Esophagus squamous epithelium (tissue), 5 donors: ENCODE measurements at regions not wholly inside any gene's neighbourhood (a gene's known extent, or its start where the extent isn't known, plus 50 kb on each side); places are given as distances from the start of the nearest gene placed in this dataset.

ENCODE experiments used
- DNase-seq: peaks from one replicate; lab custom pipeline; 2025; lab: John Stamatoyannopoulos, UW
- H3K27ac ChIP-seq, 4 donors: fragments of 200-600 bp; sonication (generic); one replicate each; pipeline ENCODE4 v1.5.1; 2016 to 2019; ENCODE audit warnings: mild to moderate bottlenecking in 1 of 4
- H3K27me3 ChIP-seq, 4 donors: fragments of 200-600 bp; sonication (generic); 1 replicate in 3 of 4; 2 replicates in 1 of 4; pipeline versions ENCODE4 v1.5.1 to v1.6.0; 2017 to 2021; ENCODE audit warnings: antibody characterized with exemption in 1 of 4
- H3K36me3 ChIP-seq, 3 donors: fragments of 200-600 bp; sonication (generic); one replicate each; pipeline ENCODE4 v1.5.1; 2016 to 2019
- H3K4me1 ChIP-seq, 3 donors: fragments of 200-600 bp; sonication (generic); one replicate each; pipeline ENCODE4 v1.5.1; 2017 to 2019
- H3K4me3 ChIP-seq, 4 donors: fragments of 200-600 bp; sonication (generic); 1 replicate in 3 of 4; 2 replicates in 1 of 4; pipeline ENCODE4 v1.5.1; 2016 to 2019; ENCODE audit warnings: mild to moderate bottlenecking in 2 of 4, moderate library complexity in 1 of 4
- H3K9me3 ChIP-seq, 3 donors: fragments of 200-600 bp; sonication (generic); one replicate each; pipeline ENCODE4 v1.5.1; 2016 to 2019
- CTCF ChIP-seq, 6 experiments: fragments of 450-650 bp in 4 of 6; fragments of 200-600 bp in 2 of 6; sonication (generic) in 2 of 6; IDR thresholded peaks; one replicate each; pipeline ENCODE4 v1.5.1; 2016 to 2019; ENCODE audit warnings: antibody characterized with exemption in 6 of 6, mild to moderate bottlenecking in 4 of 6, moderate library complexity in 4 of 6
- POLR2A ChIP-seq, 4 donors: fragments of 450-650 bp; IDR thresholded peaks; one replicate each; pipeline ENCODE4 v1.6.1; 2017; ENCODE audit warnings: antibody characterized with exemption in 4 of 4, mild to moderate bottlenecking in 4 of 4, moderate library complexity in 3 of 4
- WGBS, 2 donors: methylation state at CpG; one replicate each; pipeline ENCODE4 v1.1.5; 2018; 5-methylcytosine and 5-hydroxymethylcytosine counted together
- intact Hi-C: fragments of 100-400 bp; cut with DNase I; formaldehyde crosslinking; loops from one replicate; pipeline ENCODE4 v1.15.0; 2022
- donor health status: DM: yes; HTN: yes; CAD: no.

GRCh38 chr2:153667475-153667874, 188.9 kb upstream of the RPRM start:
- Histone ChIP-seq H3K4me3 (no peak overlapping the region), H3K27ac (no peak overlapping the region), H3K27me3 (no peaks in the 10 kb centered on the region), H3K9me3 (peaks cover 0 to 19% (median 0%) of the 10 kb centered on the region in 3 donors), H3K36me3 (no peaks in the 10 kb centered on the region), H3K4me1 (no peaks in the 10 kb centered on the region)
- DNase-seq: no peak
- WGBS, 2 donors: 70 to 86% methylated on average over 2 of the region's 2 CpGs
- TF ChIP-seq CTCF (IDR thresholded peaks at IDR 0.05): no peak
- TF ChIP-seq POLR2A (IDR thresholded peaks at IDR 0.05): no peak
- intact Hi-C loops: no loop called here

GRCh38 chr2:153668923-153669322, 190.4 kb upstream of the RPRM start:
- Histone ChIP-seq H3K36me3 (no peaks in the 10 kb centered on the region), H3K27me3 (no peaks in the 10 kb centered on the region), H3K27ac (no peak overlapping the region), H3K4me1 (no peaks in the 10 kb centered on the region), H3K4me3 (no peak overlapping the region), H3K9me3 (peaks cover 0 to 19% (median 0%) of the 10 kb centered on the region in 3 donors)
- TF ChIP-seq CTCF (IDR thresholded peaks at IDR 0.05) (no peak), POLR2A (IDR thresholded peaks at IDR 0.05) (no peak)
- DNase-seq: no peak
- 18 to 52% methylated on average over 2 of the region's 2 CpGs for WGBS, 2 donors
- intact Hi-C loops: no loop called here

- 73 to 74% methylated on average over 6 of the region's 6 CpGs for WGBS, 2 donors
Observed at GRCh38 chr2:153710128-153710527, 161.6 kb upstream of the GALNT13 start.

GRCh38 chr2:153715218-153715850, 156.4 kb upstream of the GALNT13 start:
- Histone ChIP-seq H3K9me3 (no peaks in the 10 kb centered on the region), H3K27ac (no peak overlapping the region), H3K4me1 (no peaks in the 10 kb centered on the region), H3K27me3 (no peaks in the 10 kb centered on the region), H3K36me3 (no peaks in the 10 kb centered on the region), H3K4me3 (no peak overlapping the region)
- 37 to 45% methylated on average over 2 of the region's 2 CpGs for WGBS, 2 donors
- DNase-seq: no peak
- TF ChIP-seq POLR2A (IDR thresholded peaks at IDR 0.05) (no peak), CTCF (IDR thresholded peaks at IDR 0.05) (no peak)
- intact Hi-C loops: no loop called here

More at GRCh38 chr2:153710128-153710527, 161.6 kb upstream of the GALNT13 start:
- no peaks in the 10 kb centered on the region for H3K4me1 ChIP-seq
- TF ChIP-seq CTCF (IDR thresholded peaks at IDR 0.05) (no peak), POLR2A (IDR thresholded peaks at IDR 0.05) (no peak)
- no peaks in the 10 kb centered on the region for H3K9me3 ChIP-seq
- no peak for DNase-seq
- no peak overlapping the region for H3K4me3 ChIP-seq
- H3K27me3 ChIP-seq: no peaks in the 10 kb centered on the region
- intact Hi-C loops: no loop called here
- H3K27ac ChIP-seq: no peak overlapping the region
- no peaks in the 10 kb centered on the region for H3K36me3 ChIP-seq

GRCh38 chr2:153717060-153717459, 154.7 kb upstream of the GALNT13 start:
- intact Hi-C loops: no loop called here
- WGBS, 2 donors: 37 to 39% methylated on average over 2 of the region's 2 CpGs
- TF ChIP-seq CTCF (IDR thresholded peaks at IDR 0.05) (no peak), POLR2A (IDR thresholded peaks at IDR 0.05) (no peak)
- H3K4me1 ChIP-seq: no peaks in the 10 kb centered on the region
- no peak for DNase-seq
- H3K4me3 ChIP-seq: no peak overlapping the region
- no peak overlapping the region for H3K27ac ChIP-seq
- no peaks in the 10 kb centered on the region for H3K27me3 ChIP-seq
- no peaks in the 10 kb centered on the region for H3K9me3 ChIP-seq
- H3K36me3 ChIP-seq: no peaks in the 10 kb centered on the region
